NB4 (cell line): ENCODE measurements at regions not wholly inside any gene's neighbourhood (a gene's known extent, or its start where the extent isn't known, plus 50 kb on each side); places are given as distances from the start of the nearest gene placed in this dataset.

Experiments
- POLR2A ChIP-seq: IDR thresholded peaks from 2 replicates; pipeline ENCODE4 v1.6.1; 2011; ENCODE audit warnings: mild to moderate bottlenecking; ENCODE audit not compliant: insufficient read length; ENCODE audit errors: extremely low read depth
- TF ChIP-seq, protein P1 (sequence below): IDR thresholded peaks from one replicate; pipeline ENCODE4 v1.5.1; 2012; ENCODE audit warnings: low read depth, low read length

DNA sequence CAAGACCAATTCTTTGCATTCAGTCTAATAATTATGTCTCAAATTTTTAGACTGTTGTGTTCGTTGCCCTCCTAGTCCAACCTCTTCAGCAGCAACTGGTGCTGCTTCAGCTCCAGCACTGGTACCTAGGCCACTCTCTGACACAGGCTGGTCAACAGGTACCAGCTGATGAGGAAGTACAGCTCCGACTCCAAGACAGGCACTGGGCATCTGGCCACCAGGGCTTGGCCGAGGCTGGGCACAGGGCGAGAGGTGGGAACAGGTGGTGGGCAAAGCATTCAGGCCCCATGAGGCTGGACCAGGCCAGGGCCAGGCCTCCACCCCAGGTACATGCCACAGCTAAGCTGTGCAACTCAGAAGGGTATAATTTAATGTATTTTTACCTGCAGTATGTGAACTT, 151.5 kb upstream of the AGR3 start:
- TF ChIP-seq, protein P1, sequence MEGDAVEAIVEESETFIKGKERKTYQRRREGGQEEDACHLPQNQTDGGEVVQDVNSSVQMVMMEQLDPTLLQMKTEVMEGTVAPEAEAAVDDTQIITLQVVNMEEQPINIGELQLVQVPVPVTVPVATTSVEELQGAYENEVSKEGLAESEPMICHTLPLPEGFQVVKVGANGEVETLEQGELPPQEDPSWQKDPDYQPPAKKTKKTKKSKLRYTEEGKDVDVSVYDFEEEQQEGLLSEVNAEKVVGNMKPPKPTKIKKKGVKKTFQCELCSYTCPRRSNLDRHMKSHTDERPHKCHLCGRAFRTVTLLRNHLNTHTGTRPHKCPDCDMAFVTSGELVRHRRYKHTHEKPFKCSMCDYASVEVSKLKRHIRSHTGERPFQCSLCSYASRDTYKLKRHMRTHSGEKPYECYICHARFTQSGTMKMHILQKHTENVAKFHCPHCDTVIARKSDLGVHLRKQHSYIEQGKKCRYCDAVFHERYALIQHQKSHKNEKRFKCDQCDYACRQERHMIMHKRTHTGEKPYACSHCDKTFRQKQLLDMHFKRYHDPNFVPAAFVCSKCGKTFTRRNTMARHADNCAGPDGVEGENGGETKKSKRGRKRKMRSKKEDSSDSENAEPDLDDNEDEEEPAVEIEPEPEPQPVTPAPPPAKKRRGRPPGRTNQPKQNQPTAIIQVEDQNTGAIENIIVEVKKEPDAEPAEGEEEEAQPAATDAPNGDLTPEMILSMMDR: no peak
- no peak for TF ChIP-seq POLR2A
